Left lung (tissue), 4 donors: ENCODE measurements at regions not wholly inside any gene's neighbourhood (a gene's known extent, or its start where the extent isn't known, plus 50 kb on each side); places are given as distances from the start of the nearest gene placed in this dataset.

ENCODE experiments used
- ATAC-seq: fragments of 200-7000 bp; cut with Tn5 transposase; one replicate; pipeline ENCODE4 v1.9.1; 2020; ENCODE audit warnings: moderate library complexity
- DNase-seq, 4 donors: peaks; one replicate each; pipeline ENCODE4 v3.0.0-alpha.2; 2013 to 2020
- H3K27ac ChIP-seq, 2 donors: fragments of 200-600 bp; sonication (generic) in 1 of 2; one replicate each; pipeline versions ENCODE4 v1.5.0 to v1.8.0; 2020 to 2021
- H3K27me3 ChIP-seq, 2 donors: fragments of 200-600 bp; sonication (generic) in 1 of 2; one replicate each; pipeline versions ENCODE4 v1.5.0 to v1.8.0; 2020 to 2021
- H3K36me3 ChIP-seq, 2 donors: fragments of 200-600 bp; sonication (generic) in 1 of 2; one replicate each; pipeline versions ENCODE4 v1.5.0 to v1.8.0; 2020 to 2021
- H3K4me1 ChIP-seq, 2 donors: fragments of 200-600 bp; one replicate each; pipeline ENCODE4 v1.8.0; 2021
- H3K4me3 ChIP-seq, 2 donors: fragments of 200-600 bp; sonication (generic) in 1 of 2; one replicate each; pipeline versions ENCODE4 v1.5.0 to v1.8.0; 2020 to 2021; ENCODE audit warnings: mild to moderate bottlenecking in 1 of 2
- H3K9me3 ChIP-seq, 2 donors: fragments of 200-600 bp; sonication (generic) in 1 of 2; one replicate each; pipeline versions ENCODE4 v1.5.0 to v1.8.0; 2020 to 2021
- intact Hi-C, 2 donors: fragments of 100-400 bp; cut with DNase I; formaldehyde crosslinking; loops; one replicate each; pipeline versions ENCODE4 v1.11.2 to v1.14.2; 2022
- TF ChIP-seq, protein P1 (sequence below), 2 donors: fragments of 200-600 bp; sonication (generic) in 1 of 2; IDR thresholded peaks; one replicate each; pipeline versions ENCODE4 v1.5.0 to v1.8.0; 2021; ENCODE audit warnings: antibody characterized with exemption in 2 of 2
- donor health status: DM: no; HTN: yes; CAD: no.
- donor health status: DM: no; HTN: no; CAD: no.

GRCh38 chr2:183488421-183488820, 364.2 kb downstream of the NUP35 start:
- no peak for ATAC-seq
- H3K27me3 ChIP-seq, result no peaks in the 10 kb centered on the region
- TF ChIP-seq, protein P1, sequence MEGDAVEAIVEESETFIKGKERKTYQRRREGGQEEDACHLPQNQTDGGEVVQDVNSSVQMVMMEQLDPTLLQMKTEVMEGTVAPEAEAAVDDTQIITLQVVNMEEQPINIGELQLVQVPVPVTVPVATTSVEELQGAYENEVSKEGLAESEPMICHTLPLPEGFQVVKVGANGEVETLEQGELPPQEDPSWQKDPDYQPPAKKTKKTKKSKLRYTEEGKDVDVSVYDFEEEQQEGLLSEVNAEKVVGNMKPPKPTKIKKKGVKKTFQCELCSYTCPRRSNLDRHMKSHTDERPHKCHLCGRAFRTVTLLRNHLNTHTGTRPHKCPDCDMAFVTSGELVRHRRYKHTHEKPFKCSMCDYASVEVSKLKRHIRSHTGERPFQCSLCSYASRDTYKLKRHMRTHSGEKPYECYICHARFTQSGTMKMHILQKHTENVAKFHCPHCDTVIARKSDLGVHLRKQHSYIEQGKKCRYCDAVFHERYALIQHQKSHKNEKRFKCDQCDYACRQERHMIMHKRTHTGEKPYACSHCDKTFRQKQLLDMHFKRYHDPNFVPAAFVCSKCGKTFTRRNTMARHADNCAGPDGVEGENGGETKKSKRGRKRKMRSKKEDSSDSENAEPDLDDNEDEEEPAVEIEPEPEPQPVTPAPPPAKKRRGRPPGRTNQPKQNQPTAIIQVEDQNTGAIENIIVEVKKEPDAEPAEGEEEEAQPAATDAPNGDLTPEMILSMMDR (IDR thresholded peaks at IDR 0.05), result no peak
- no peak overlapping the region for H3K4me3 ChIP-seq
- intact Hi-C loops, result no loop called here
- no peaks in the 10 kb centered on the region for H3K9me3 ChIP-seq
- DNase-seq, result no peak
- H3K36me3 ChIP-seq, result no peaks in the 10 kb centered on the region
- no peaks in the 10 kb centered on the region for H3K4me1 ChIP-seq
- no peak overlapping the region for H3K27ac ChIP-seq

DNA sequence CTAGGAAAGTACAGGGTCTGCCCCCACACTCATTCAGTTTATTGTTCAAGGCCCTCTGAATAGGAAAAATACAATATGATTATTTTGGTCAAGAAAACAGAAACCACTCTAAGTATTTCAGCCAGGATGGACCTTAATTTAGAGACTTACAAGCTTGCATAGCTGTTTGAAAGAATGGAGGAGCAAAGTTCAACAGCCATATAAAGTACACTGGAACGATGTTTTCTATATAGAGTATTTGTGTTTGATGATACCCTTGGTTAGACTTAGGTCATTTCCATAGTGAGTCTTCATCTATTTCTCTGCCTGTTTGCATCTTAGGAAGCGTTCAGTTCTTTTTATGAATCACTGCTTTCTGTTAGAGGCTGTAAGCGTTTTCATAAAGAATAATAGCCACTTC, 366.2 kb downstream of the NUP35 start:
- TF ChIP-seq, protein P1 (IDR thresholded peaks at IDR 0.05), result no peak
- Histone ChIP-seq H3K9me3 (no peaks in the 10 kb centered on the region), H3K27me3 (no peaks in the 10 kb centered on the region), H3K4me3 (no peak overlapping the region), H3K4me1 (no peaks in the 10 kb centered on the region), H3K27ac (no peak overlapping the region), H3K36me3 (no peaks in the 10 kb centered on the region)
- ATAC-seq, result no peak
- intact Hi-C loops, result no loop called here
- DNase-seq, result no peak

GRCh38 chr2:183490914-183491313, 366.7 kb downstream of the NUP35 start:
- DNase-seq (peak in 1 of 4 donors; percentile 32), ATAC-seq (no peak)
- no peak overlapping the region for H3K27ac ChIP-seq

DNA sequence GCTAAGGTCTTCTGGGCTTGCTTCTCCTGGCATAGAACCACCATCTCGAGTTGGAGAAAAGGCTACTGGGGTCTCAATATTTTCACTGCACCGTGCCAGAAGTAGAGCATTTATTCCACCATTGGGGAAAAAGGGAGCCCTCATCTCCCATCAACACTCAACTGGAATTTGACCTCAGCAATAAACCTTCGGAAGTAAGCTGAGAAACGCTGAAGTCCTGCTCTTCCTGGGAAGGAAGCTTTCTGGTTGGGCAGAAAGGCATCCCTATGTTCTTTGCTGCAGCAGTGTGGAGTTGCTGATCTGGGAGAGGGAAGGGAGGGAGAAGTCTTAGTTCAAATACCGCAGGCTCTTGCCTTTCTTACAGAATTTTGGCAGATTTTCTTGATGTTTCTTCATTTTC, 368.8 kb downstream of the NUP35 start:
- H3K27me3 ChIP-seq, result no peaks in the 10 kb centered on the region
- H3K9me3 ChIP-seq, result no peaks in the 10 kb centered on the region
- H3K36me3 ChIP-seq, result no peaks in the 10 kb centered on the region
- DNase-seq (no peak), ATAC-seq (no peak)
- H3K4me3 ChIP-seq, result no peak overlapping the region
- H3K4me1 ChIP-seq, result no peaks in the 10 kb centered on the region
- intact Hi-C loops, result no loop called here
- H3K27ac ChIP-seq, result no peak overlapping the region
- TF ChIP-seq, protein P1 (IDR thresholded peaks at IDR 0.05), result no peak

More at GRCh38 chr2:183490914-183491313, 366.7 kb downstream of the NUP35 start:
- H3K27me3 ChIP-seq, result no peaks in the 10 kb centered on the region
- no peaks in the 10 kb centered on the region for H3K36me3 ChIP-seq
- H3K9me3 ChIP-seq, result no peaks in the 10 kb centered on the region
- H3K4me1 ChIP-seq, result no peaks in the 10 kb centered on the region
- H3K4me3 ChIP-seq, result no peak overlapping the region
- intact Hi-C loops, result no loop called here
- TF ChIP-seq, protein P1 (IDR thresholded peaks at IDR 0.05), result no peak

DNA sequence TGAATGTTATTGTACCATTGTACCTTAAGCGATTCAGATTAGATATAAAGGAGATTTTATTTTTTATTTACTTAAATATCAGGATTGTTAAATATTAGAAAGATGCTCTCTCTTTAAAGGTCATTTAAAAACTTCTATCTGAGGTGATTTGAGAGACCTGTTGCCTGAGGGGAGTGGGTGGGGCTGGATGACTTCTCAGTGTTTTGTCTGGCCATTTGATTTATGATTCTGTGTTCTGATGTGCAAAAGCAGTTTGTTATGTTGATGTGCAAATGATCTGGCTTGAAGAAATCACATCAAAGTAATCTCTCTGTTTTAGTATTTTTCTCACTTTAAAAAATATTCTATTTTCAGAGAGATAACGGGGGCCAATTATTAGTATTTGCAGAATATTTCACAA, 370.8 kb downstream of the NUP35 start:
- intact Hi-C loops, result no loop called here
- no peak for ATAC-seq
- H3K4me3 ChIP-seq, result no peak overlapping the region
- H3K27ac ChIP-seq, result no peak overlapping the region
- no peaks in the 10 kb centered on the region for H3K27me3 ChIP-seq
- H3K4me1 ChIP-seq, result no peaks in the 10 kb centered on the region
- TF ChIP-seq, protein P1 (IDR thresholded peaks at IDR 0.05), result no peak
- H3K36me3 ChIP-seq, result no peaks in the 10 kb centered on the region
- H3K9me3 ChIP-seq, result no peaks in the 10 kb centered on the region
- DNase-seq, result no peak
